Activated CD4-positive, alpha-beta T cell treated with anti-CD3 and anti-CD28 coated beads, Interleukin-2, amount 50 U/mL, for 48 hours (primary cell): ENCODE measurements at regions not wholly inside any gene's neighbourhood (a gene's known extent, or its start where the extent isn't known, plus 50 kb on each side); places are given as distances from the start of the nearest gene placed in this dataset.

Experiments
- DNase-seq, 2 experiments: peaks; one replicate each; pipeline ENCODE4 v3.0.0-alpha.2; 2020

DNA sequence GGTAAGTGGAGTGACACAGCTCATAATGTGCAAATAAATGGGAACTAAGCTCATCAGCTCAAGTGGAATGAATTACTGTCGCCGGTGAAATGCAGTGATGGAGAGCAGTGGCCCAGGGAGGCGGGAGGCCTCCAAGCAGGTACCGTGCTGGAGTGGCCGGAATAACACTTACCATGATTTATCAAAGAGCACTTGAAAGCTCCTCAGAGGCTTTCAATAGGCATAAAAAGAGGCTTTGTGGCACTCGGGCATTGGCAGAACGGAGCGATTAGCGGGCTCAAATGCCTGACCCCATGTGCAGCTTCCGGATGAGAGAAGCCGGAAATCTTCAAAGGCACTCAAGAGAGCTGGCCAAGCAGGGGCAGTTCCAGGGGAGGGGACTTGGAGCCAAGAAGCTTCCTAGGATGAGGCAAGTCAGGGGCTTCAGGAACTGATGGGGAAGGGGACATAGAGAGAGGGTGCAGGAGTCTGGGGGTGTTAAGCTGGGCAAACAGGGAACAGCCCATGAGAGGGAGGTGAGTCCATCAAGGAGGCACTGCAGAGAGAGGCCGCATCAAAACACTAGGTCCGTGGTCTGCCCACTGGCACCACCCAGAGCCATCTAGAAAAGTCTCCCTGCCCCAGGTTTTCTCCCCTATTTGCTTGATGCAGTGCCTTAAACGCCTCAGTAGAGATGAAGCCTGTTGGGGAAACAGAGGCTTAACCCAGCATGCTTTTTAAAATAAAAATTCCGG, 144.0 kb upstream of the IRX6 start:
- DNase-seq, result no peak

DNA sequence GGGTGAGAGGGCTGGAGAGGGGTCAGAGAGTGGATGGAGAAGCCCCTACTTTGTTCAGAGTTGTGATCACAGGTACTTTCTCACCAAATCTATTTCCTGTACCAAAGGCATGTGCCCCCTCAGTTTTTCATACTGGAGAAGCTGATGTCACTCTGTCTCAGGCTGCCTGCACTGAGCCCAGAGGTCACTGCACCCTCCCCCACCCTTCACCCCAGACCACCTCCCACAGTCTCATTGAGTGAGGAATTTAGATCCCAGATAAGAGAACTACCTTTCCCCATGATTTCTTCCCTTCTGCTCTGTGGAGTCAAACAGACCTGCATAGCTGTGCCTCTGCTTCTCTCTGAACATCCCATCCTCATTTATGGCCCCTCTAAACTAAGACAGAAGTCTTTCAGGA, 140.0 kb upstream of the IRX6 start:
- DNase-seq, result no peak

DNA sequence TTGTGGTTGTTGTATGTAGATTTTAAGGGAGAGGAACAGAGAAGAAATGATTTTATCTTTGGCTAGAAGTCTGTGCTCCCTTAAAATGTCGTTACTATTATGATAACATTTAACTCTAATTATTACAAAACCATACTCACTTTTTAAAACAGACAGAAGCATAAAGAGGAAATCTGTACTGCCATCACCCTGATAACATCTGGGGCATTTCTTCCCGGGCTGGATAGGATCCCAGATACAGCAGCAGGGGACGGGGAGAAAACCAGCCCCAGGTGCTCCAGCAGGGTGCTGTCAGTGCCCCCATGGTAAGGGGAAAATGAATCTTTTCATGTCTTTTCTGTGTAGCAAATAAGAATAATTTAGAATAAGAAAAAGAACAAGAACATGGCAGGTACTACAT, 139.4 kb upstream of the IRX6 start:
- no peak for DNase-seq

DNA sequence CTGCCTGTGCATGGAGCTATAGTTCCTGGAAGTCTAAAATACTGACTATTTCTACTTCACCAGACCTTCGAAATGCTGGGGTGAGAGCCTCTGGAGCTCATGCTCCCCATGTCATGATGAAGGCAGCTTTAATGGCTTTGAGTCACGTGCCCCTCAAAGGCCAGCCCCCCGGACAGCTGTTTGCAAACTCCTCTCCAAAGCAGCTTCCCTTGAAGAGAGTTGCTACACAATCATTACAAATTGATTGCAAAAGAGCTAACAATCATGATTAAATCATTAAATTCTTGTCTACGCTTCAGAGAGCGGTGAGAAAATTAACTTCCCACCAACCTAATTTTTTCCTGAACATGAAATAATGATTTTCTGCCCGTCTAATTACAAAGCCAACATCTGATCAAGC, 134.8 kb upstream of the IRX6 start:
- no peak for DNase-seq

DNA sequence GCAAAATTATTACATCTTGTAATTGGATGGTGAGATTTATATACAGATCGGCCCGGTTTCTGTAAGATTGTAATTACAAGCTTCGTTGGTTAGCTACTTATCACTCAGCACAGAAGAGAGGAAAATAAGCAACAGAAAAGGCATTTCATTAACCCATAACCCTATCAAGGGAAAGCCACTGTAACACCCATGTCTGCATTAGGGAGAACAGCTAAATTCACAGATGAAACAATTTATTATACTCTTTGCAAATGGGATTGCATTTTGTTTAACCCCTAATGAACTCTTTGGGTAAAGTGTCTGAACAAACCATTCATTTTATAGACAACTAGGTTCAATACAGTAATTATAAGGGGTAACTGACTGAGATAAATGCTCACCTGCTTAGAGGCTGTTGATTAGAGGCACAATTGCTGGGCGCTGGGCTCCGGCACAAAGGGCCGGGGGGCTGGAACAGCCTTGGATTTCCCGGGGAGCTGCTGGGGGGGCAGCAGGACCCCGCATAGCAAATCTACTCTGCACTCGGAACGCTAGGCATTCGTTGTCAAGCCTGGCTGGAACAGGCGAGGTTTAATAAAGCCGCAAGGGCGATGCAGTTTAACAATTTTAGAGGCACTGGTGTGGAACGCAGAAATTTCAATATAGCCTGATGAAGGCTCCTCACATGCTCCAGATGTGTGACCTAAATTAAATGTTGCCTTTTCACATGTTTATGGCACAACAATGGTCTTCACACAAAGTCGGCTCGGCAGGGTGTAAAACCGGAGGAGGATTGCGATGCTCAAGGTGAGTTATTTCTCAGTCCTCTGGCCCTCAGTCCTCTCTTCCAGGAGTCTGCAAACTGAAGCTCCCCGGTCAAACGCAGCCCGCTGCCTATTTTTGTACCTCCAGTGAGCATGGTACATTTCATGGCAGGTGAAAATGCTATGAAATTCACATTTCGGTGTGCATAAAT, 134.0 kb upstream of the IRX6 start:
- DNase-seq, result no peak

DNA sequence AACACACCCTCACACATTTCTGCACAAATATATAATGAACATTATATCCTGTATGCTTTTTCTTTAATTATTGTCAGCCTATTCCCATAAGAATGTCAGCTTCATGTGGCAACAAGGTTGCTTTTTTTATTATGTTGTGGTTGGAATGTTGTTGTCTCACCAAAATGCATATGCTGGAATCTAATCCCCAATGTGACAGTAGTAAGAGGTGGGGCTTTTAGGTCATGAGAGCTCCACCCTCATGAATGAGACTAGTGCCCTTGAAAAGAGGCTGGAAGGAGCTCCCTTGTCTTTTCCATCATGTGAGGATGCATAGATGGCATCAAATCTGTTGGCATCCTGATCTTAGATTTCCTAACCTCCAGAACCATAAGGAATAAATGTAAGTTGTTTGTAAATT, 131.3 kb upstream of the IRX6 start:
- no peak for DNase-seq

DNA sequence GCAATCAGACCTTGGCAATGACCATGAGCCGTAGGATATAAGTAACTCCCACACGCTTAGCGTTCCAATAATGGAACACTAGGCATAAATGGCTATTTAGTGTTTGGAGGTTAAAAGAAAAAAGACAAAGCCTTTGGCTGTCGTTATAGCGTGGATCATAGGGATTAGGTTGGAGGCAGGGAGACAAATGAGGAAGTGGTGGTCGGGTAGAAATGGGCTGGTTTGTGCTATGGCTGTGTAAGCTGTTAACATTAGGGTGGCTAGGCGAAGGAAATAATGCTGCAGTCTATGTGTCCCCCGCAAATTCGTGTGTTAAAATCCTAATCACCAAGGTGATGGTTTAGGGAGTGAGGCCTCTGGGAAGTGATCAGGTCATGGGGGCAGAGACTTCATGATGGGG, 120.4 kb upstream of the IRX6 start:
- no peak for DNase-seq

DNA sequence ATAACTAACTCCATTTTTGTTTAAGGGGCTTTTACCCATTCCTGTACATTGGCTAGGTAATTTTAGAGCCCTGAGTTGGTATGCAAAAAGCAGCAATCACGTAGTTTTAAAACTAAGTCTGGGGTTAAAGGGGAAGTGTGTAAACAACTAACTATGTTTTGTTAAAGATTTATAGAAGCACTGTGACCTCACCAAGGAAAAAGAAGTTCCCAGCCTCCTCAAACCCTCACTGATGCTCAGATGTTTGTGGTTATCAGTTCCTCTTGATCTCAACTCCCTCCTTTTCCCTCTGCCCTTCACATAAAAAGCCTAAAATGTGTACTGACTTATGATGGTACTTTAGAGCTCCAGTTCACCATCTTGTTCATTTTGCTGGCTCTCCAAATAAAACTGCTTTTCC, 119.9 kb upstream of the IRX6 start:
- no peak for DNase-seq

DNA sequence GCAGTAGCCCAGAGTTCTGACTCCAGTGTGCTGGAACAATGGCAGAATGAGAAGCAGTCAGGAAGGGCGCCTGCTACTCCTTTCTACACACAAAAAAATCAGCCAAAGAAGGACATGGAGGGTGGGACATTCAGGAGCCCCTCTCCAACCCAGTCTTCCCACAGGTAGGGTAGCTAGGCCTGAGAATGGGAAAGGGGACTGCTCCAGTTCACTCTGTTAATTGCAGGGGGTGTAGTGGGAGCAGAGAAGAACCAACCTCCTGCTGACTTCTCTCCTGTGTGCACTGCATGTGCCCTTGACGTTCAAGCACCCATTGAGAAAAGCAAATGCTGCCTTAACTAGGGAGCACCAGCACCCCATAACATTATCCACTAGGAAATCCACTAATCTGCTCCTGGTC, 119.1 kb upstream of the IRX6 start:
- DNase-seq, result no peak

DNA sequence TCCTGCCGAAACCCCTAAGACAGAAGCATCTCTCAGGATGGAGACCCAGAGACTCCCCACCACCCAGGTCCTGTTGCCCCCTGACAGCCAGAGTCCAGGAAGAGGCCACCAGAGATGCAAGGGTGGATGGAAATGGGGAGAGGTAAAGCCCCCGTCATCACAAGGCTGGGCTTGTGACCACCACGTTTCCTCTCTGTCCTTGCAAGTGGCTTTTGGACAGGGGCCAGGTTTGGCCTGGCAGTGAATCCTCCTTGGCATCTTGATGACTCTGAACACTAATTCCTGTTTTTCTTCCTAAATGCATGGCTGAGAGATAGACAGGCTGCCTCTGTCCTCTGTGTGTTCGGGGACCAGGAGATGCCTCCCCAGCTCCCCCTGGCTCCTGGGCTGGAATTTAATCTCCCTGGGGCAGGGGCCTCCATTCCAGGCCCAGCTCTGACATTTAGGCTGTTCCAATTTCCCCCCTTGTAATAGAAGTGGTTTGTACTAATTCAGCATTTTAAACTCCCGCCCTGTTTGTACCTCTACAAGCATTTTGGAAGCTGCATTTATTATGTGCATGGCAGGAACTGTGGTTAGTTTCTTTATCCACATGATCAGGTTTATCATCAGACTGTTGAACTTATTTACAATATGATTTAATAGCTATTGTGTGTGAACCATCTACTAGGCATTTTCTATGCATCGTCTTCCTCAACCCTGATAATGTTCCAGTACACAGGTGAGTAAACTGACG, 116.1 kb upstream of the IRX6 start:
- DNase-seq, result no peak

DNA sequence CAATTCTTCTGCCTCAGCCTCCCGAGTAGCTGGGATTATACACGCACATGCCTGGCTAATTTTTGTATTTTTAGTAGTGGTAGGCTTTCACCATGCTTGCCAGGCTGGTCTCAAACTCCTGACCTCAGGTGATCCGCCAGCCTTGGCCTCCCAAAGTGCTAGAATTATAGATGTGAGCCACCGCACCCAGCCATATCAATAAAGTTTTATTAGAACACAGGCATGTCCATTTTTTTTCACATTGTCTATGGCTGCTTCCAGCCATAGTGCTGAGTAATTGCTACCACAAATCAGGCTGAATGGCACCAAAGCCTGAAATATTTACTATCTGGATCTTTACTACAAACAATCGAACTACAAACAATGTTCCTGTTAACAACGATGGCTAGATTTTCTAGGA, 114.4 kb upstream of the IRX6 start:
- DNase-seq, result no peak

DNA sequence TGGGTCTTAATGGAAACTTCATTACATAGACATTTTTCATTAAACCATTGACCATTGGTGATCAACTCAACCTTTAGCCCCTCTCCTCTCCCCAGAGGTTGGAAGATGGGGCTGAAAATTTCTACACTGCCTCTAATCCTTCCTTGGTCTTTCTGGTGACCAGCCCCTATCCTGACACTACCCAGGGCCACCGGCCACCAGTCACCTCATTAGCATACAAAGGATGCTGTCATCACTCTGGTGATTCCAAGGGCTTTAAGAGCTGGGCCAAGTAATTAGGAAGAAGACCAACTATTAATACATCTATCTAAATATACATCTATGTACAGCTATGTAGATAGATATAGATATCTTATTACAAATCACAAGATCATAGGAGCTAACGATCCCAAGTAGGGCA, 111.2 kb upstream of the IRX6 start:
- DNase-seq, result no peak

DNA sequence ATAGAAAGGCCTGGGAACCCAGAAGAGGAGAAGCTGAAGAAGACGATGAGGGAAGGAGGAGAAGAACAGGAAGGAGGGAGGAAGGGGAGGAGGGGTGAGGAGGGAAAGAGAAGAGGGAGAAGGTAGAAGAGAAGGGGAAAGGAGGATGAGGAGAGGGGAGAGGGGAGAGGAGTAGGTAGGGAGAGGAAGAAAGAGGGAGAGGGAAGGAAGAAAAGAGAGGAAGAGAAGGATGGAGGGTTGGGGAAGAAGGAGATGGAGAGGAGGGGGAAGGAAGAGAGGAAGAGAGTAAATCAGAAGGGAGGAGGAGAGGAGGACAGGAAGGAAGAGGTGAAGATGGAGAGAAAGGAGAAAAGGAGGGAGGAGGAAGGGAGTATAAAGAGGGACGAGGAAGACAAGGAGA, 109.6 kb upstream of the IRX6 start:
- DNase-seq, result no peak

DNA sequence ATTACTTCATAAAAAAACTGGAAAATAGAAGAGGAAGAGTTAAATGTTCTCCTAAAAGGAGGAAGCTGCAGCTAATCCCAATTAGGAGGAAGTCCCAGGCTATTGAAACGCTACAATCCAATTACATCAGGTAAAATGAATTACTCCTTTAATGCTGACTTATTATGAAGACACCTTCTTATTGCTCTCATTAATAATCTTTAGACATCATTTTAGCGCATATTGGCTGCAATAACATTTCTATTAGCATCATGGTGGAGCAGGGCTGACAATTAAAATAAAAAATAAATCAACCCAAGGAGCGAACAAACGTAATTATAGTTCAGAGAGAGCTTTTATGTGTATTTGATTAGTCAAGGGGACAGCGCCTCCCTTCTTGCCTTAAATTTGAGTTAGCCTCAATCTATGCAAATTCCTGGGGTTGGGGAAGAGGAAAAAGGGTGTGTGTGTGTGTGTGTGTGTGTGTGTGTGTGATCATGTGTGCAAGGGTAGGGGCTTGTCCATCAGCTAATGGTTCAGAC, 109.0 kb upstream of the IRX6 start:
- no peak for DNase-seq

DNA sequence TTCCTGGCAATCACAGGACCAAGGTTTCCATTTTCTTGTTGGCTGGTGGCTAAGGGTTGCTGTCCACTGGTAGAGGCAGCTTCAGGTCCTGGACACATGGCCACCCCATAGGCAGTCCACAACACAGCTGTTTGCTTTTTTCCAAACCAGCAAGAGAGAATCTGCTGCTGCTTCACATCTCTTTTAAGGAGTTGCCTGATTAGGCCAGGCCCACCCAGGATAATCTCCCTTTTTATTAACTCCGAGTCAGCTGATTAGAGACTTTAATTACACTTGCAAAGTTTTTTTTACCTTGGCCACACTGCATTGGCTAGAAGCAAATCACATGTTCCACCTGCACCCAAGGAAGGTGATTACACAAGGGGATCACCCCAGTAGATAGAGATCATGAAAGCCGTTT, 106.6 kb upstream of the IRX6 start:
- no peak for DNase-seq

DNA sequence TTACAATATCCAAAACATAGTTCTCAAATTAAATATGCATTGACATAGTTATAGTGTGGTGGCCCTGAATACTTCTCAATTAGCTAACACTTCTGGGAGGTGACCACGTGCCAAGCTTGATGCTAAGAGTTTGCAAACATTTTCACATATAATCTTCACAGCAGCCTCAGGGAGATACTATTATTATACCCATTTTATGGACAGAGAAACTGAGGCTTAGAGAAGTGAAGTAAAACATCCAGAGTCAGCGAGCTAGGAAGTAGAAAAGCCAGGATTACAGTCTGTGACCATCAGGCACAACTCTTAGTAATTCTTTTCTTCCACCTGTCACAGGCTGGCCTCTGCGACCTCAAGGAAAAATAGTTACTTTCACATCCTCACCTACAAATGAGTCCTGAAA, 102.2 kb upstream of the IRX6 start:
- DNase-seq, result no peak

DNA sequence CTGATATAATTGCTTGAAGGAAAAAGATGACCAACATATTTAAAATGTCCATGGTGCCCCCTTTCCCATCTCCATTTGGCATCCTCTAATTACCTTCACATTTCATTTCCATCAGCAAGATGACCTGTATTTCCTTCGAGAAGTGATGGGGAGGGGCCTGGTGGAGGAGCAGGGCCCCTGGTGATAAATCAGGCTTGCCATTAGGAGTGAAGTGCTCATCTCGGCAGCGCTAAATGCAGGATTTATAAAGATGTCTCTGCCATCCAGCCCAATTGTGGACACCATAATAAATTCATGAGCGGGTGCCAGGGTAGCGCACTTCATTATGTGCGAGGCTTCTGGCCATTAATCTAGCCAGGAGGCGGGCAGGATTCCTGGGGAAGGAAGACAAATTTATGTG, 101.5 kb upstream of the IRX6 start:
- DNase-seq, result no peak

DNA sequence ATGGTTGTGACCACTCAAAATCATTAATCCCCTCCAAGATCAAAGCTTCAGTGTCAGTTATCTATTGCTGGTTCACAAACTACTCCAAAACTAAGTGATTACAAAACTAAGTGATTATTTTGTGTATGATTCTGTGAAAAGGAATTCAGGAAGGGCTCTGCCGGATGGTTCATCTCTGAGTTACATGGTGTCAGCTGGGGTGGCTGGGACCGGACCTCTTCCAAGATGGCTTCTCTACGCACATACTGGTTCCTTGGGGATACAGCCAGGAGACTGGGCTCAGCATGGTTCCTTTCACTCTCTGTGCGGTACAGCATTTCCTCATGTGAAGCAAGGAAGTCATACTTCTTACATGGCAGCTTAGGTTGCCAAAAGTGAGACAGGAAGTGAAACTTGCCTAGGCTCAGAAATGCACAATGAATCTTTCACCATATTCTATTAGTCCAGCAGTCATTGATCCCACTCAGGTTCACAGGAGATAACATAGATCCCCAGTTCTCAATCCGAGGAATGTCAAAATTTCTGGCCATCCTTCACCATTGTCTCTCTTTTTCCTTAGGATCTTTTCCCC, 97.9 kb upstream of the IRX6 start:
- no peak for DNase-seq

DNA sequence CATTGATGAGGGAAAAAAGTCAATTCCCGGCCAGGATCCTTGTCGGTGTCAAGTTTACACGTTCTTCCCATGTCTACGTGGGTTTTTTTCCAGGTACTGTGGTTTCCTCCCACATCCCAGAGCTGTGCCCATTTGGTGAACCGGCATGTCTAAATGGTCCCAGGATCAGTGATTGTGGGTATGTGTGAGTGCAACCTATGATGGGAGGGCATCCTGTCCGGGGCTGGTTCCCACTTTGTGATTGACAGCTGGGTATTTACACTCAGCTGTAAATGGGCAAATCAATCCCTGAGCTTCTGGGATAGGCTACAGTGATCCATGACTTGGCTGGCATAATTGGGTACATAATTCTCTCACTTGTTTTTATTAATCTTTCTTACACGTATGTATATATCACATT, 91.2 kb upstream of the IRX6 start:
- DNase-seq, result no peak

DNA sequence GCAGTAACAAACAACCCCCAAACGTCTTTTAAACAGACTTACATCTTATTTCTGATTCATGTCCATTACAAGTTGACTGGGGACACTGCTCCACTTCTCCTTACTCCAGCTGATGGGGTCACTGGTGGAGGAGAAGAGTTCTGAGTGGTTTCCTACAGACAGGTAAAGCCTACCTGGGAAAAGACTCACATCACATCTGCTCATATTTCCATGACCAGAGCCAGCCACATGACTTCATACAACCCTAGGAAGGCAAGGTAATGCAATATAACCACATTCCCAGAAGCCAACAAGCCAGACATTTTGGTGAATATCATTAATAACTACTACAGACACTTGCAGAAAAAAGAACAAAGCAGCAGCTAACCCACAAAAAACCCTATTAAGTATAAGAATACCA, 90.5 kb upstream of the IRX6 start:
- DNase-seq, result no peak

DNA sequence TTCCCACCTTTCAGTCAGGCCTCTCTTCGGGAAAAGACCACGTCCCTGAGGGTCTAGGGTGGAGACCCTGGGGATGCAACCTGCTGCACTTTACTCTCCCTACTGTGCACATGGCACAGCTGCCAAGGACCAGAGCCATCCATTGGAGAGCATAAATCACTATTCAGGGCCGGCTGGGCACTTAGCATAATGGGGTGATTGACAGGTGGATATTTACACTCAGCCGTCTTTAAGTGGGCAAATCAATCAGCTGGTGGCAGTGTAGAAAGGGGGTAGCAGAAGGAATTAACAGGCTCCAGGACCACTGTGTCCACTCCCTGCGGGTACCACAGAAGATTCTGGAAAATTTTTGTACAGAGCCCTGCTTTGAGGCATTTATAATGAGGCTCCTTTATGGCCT, 87.3 kb upstream of the IRX6 start:
- no peak for DNase-seq

DNA sequence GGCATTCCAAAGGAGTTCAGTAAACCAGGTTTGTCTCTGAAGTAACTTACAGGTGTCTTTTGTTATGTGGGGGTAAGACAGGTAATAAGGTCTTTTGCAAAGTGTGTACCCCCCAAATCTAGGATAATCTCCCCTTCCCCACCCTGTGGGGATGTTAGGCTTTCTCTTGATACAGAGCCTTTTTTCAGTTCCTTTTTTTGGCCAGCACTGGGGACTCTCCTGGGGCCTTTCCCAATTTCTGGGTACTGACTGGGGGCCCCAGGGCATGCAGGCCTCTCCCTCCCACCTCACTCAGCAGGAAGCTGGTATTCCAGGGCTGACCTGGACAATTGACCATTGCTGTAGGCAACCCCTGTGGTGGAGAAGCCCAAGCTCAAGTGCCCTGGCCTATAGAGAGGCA, 84.3 kb upstream of the IRX6 start:
- no peak for DNase-seq

DNA sequence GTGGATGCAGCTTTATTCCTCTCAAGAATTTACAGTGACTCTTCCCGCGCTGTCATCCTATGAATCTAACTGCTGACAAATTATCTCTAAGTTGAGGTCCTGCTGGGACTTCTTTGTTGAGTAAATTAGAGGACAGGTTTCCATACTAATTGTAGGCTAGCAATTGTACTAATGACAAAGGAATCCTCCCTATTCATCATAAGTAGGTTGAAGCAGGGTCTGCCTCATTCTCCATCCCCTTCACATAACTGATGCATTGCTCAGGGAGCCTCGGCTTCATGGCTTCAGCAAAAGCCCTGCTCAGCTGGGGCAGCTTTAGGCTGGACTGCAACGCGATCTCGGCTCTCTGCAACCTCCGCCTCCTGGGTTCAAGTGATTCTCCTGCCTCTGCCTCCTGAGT, 83.1 kb upstream of the IRX6 start:
- DNase-seq, result no peak
